ENCODE measurements at regions not wholly inside any gene's neighbourhood (a gene's known extent, or its start where the extent isn't known, plus 50 kb on each side); places are given as distances from the start of the nearest gene placed in this dataset.

DNA sequence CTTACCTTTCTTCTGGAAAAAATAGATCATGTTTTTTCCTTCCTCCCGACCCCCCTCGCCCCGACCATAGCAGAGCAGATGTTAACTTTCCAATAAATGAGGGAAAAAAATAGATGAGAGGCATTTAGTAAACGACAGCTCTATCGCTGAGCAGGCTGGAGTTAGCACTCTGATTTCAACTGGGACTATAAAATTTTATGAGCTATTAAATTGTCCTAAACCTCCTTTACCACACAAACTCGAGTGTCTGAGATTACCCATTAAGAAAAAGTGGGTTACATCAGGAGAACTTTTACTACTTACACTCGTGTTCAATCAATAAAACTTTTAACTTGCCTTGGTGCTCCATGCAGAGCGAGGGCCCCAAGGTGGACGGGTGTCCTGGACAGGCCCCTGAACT lies 59.8 kb upstream of the RNU6ATAC start:
- POLR2A ChIA-PET (ENCODE audit: unreplicated experiment), result no interaction called here

More for the DNA sequence above, 59.8 kb upstream of the RNU6ATAC start:
- DNase-seq (no peak), ATAC-seq (ENCODE audit: low read depth) (no peak)
- 100% methylated on average over 2 of the region's 9 CpGs; no CpG with 5 or more reads in 1 of the 2 experiments for WGBS, 2 experiments (ENCODE audit: extremely low coverage in 2 of 2, insufficient read length in 1 of 2)
- Histone ChIP-seq H4K8ac (ENCODE audit: low read depth in 2 of 2, low read length in 2 of 2) (no peak overlapping the region; a peak in 1 of 4 replicates), H3K18ac (ENCODE audit: low read depth, low read length) (no peak overlapping the region), H3K4me2 (ENCODE audit: low read depth, low read length) (no peak overlapping the region), H4K91ac (ENCODE audit: insufficient read depth, low read depth, low read length) (peak overlapping the region; percentile 66), H2AK5ac (ENCODE audit: low read depth, low read length) (peak overlapping the region; percentile 69; the same call in 1 of the 2 replicates), H3K79me1 (ENCODE audit: low read depth in 1 of 2, low read length in 2 of 2) (no peaks in the 10 kb centered on the region), H2AFZ (replicated peaks; ENCODE audit: low read length, poor library complexity) (no peak overlapping the region), H4K5ac (ENCODE audit: low read depth, low read length) (no peak overlapping the region), H3K23ac (ENCODE audit: low read depth, low read length) (no peak overlapping the region; the same call in 1 of the 2 replicates), H2BK15ac (ENCODE audit: low read depth, low read length) (0 out of 3 replicates have a peak overlapping the region, but pooled peaks have one; percentile 41), H3K9me1 (ENCODE audit: insufficient read depth, low read length) (peaks cover 12% of the 10 kb centered on the region), H2BK120ac (ENCODE audit: low read depth, low read length) (peak overlapping the region; percentile 98), H3K9ac (ENCODE audit: low read depth, low read length) (no peak overlapping the region), H3K4me3 (ENCODE audit: insufficient read depth, low read depth, low read length) (no peak overlapping the region), H3K27ac (ENCODE audit: insufficient read depth, low read length) (no peak overlapping the region), H4K20me1 (ENCODE audit: insufficient read depth, low read length) (no peaks in the 10 kb centered on the region), H2AK9ac (replicated peaks; ENCODE audit: low read depth, low read length, poor library complexity) (peak overlapping the region; percentile 35), H3K4ac (ENCODE audit: low read depth, low read length) (peak overlapping the region; percentile 62; the same call in 1 of the 2 replicates), H3K14ac (replicated peaks; ENCODE audit: low read depth, low read length) (no peak overlapping the region), H3K36me3 (ENCODE audit: control insufficient read depth, insufficient read depth, low read length) (no peaks in the 10 kb centered on the region), H3K9me3 (ENCODE audit: control insufficient read depth, insufficient read depth, low read length) (no peaks in the 10 kb centered on the region), H2BK5ac (ENCODE audit: low read depth, low read length, poor library complexity, severe bottlenecking) (no peak overlapping the region), H3K56ac (ENCODE audit: extremely low read depth, insufficient read depth, low read length) (no peak overlapping the region), H3K27me3 (ENCODE audit: control insufficient read depth, insufficient read depth, low read length) (no peaks in the 10 kb centered on the region), H3K4me1 (ENCODE audit: control insufficient read depth, insufficient read depth, low read length) (peaks cover 33% of the 10 kb centered on the region), H2BK20ac (ENCODE audit: low read depth, low read length) (peak overlapping the region; percentile 66; the same call in 1 of the 2 replicates)
- intact Hi-C loops (cut with micrococcal nuclease) (no loop called here), dilution Hi-C loops (cut with HindIII; ENCODE audit: low sequenced_read_pairs, unreplicated experiment) (no loop called here), in situ Hi-C loops (cut with MboI; ENCODE audit: low sequenced_read_pairs) (no loop called here)
- CTCF ChIA-PET, result no interaction called here
- TF ChIP-seq, protein P1, sequence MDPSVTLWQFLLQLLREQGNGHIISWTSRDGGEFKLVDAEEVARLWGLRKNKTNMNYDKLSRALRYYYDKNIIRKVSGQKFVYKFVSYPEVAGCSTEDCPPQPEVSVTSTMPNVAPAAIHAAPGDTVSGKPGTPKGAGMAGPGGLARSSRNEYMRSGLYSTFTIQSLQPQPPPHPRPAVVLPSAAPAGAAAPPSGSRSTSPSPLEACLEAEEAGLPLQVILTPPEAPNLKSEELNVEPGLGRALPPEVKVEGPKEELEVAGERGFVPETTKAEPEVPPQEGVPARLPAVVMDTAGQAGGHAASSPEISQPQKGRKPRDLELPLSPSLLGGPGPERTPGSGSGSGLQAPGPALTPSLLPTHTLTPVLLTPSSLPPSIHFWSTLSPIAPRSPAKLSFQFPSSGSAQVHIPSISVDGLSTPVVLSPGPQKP (IDR thresholded peaks at IDR 0.05; ENCODE audit: borderline replicate concordance, low read depth, low read length), result no peak
- TF ChIP-seq RFX5 (IDR thresholded peaks at IDR 0.05; ENCODE audit: low read depth, low read length) (no peak), CHD1 (IDR thresholded peaks at IDR 0.05; ENCODE audit: low read depth, low read length) (no peak), FOS (IDR thresholded peaks at IDR 0.05; ENCODE audit: low read depth, low read length) (no peak), SMC3 (IDR thresholded peaks at IDR 0.05; ENCODE audit: low read depth, low read length) (no peak), MXI1 (IDR thresholded peaks at IDR 0.05; ENCODE audit: borderline replicate concordance, low read depth, low read length) (no peak)
- TF ChIP-seq, protein P2, sequence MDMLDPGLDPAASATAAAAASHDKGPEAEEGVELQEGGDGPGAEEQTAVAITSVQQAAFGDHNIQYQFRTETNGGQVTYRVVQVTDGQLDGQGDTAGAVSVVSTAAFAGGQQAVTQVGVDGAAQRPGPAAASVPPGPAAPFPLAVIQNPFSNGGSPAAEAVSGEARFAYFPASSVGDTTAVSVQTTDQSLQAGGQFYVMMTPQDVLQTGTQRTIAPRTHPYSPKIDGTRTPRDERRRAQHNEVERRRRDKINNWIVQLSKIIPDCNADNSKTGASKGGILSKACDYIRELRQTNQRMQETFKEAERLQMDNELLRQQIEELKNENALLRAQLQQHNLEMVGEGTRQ (IDR thresholded peaks at IDR 0.05; ENCODE audit: low read depth, low read length), result no peak
- BruUV-seq (replicated peaks), result no TSS peak
